Upper lobe of left lung (tissue), 6 donors: ENCODE measurements at regions not wholly inside any gene's neighbourhood (a gene's known extent, or its start where the extent isn't known, plus 50 kb on each side); places are given as distances from the start of the nearest gene placed in this dataset.

ENCODE experiments used
- ATAC-seq, 2 donors: fragments of 200-7000 bp; cut with Tn5 transposase; one replicate each; pipeline ENCODE4 v1.9.1; 2022; ENCODE audit warnings: mild to moderate bottlenecking in 2 of 2, moderate library complexity in 2 of 2; ENCODE audit not compliant: low FRiP score in 2 of 2
- DNase-seq, 2 donors: peaks; one replicate each; pipeline ENCODE4 v3.0.0-alpha.2; 2019 to 2020
- H3K27ac ChIP-seq, 4 donors: fragments of 200-600 bp; sonication (generic); one replicate each; pipeline ENCODE4 v1.5.1; 2016 to 2019
- H3K27me3 ChIP-seq, 4 donors: fragments of 200-600 bp; sonication (generic); one replicate each; pipeline ENCODE4 v1.5.1; 2017 to 2019
- H3K36me3 ChIP-seq, 4 donors: fragments of 200-600 bp; sonication (generic); one replicate each; pipeline ENCODE4 v1.5.1; 2016 to 2019
- H3K4me1 ChIP-seq, 4 donors: fragments of 200-600 bp; sonication (generic); one replicate each; pipeline ENCODE4 v1.5.1; 2018 to 2019
- H3K4me3 ChIP-seq, 4 donors: fragments of 200-600 bp; sonication (generic); one replicate each; pipeline ENCODE4 v1.5.1; 2017 to 2019; ENCODE audit warnings: mild to moderate bottlenecking in 2 of 4, moderate library complexity in 1 of 4
- H3K9me3 ChIP-seq, 4 donors: fragments of 200-600 bp; sonication (generic); one replicate each; pipeline ENCODE4 v1.5.1; 2018 to 2019
- EP300 ChIP-seq, 4 donors: sonication (generic); formaldehyde crosslinking; IDR thresholded peaks; one replicate each; pipeline ENCODE4 v1.5.1; 2017; ENCODE audit warnings: antibody characterized with exemption in 4 of 4, control low read depth in 2 of 4
- POLR2A ChIP-seq, 4 donors: fragments of 450-650 bp; IDR thresholded peaks; one replicate each; pipeline ENCODE4 v1.5.1; 2016 to 2017; ENCODE audit warnings: antibody characterized with exemption in 4 of 4, mild to moderate bottlenecking in 2 of 4
- POLR2AphosphoS5 ChIP-seq, 2 donors: sonication (generic); formaldehyde crosslinking; IDR thresholded peaks; one replicate each; pipeline ENCODE4 v1.5.1; 2017; ENCODE audit warnings: antibody characterized with exemption in 2 of 2
- WGBS, 2 donors: methylation state at CpG; one replicate each; pipeline ENCODE4 v1.1.5; 2017 to 2018; 5-methylcytosine and 5-hydroxymethylcytosine counted together
- TF ChIP-seq, protein P1 (sequence below), 6 experiments: fragments of 450-650 bp in 4 of 6; fragments of 200-600 bp in 2 of 6; sonication (generic) in 2 of 6; IDR thresholded peaks; one replicate each; pipeline ENCODE4 v1.5.1; 2016 to 2019; ENCODE audit warnings: antibody characterized with exemption in 6 of 6
- donor health status: DM: no; HTN: no; CAD: no; lungs with moderate emphysema.
- donor health status: DM: no; HTN: yes; CAD: no; lungs with severe emphysema.

DNA sequence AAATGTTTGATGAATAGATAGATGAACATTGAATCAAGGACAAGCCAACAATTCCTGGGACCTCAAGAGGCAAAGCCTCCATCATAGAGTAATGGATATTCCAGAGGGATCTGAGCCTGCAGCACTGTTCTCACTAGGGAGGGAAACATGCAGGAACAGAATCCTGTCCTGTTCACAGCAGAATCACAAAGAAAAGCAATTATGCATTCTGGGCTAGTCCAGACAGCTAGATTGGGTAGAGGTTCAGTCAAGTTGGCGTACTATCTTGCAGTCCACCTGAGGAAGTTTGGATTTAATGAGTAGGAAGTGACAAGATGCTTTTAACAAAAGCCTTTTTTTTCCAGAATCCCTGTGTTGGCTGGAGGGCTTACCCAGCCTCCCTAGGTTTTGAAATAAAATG lies 314.5 kb upstream of the SEMA6D start:
- H3K4me3 ChIP-seq, result no peak overlapping the region
- H3K9me3 ChIP-seq, result no peaks in the 10 kb centered on the region
- H3K27ac ChIP-seq, result no peak overlapping the region
- H3K27me3 ChIP-seq, result no peaks in the 10 kb centered on the region
- WGBS, 2 donors, result 96 to 100% methylated on average over 1 of the region's 1 CpG
- DNase-seq, result no peak
- H3K4me1 ChIP-seq, result no peaks in the 10 kb centered on the region
- ATAC-seq, result no peak
- TF ChIP-seq EP300 (IDR thresholded peaks at IDR 0.05), result no peak
- TF ChIP-seq POLR2AphosphoS5 (IDR thresholded peaks at IDR 0.05), result no peak
- no peaks in the 10 kb centered on the region for H3K36me3 ChIP-seq

GRCh38 chr15:47404877-47405276 lies 312.4 kb upstream of the SEMA6D start:
- Histone ChIP-seq H3K27ac (no peak overlapping the region), H3K36me3 (no peaks in the 10 kb centered on the region), H3K9me3 (no peaks in the 10 kb centered on the region), H3K4me1 (no peaks in the 10 kb centered on the region), H3K27me3 (no peaks in the 10 kb centered on the region), H3K4me3 (no peak overlapping the region)
- WGBS, 2 donors, result 66 to 77% methylated on average over 3 of the region's 3 CpGs
- ATAC-seq (no peak), DNase-seq (no peak)
- no peak for TF ChIP-seq POLR2AphosphoS5 (IDR thresholded peaks at IDR 0.05)
- TF ChIP-seq, protein P1, sequence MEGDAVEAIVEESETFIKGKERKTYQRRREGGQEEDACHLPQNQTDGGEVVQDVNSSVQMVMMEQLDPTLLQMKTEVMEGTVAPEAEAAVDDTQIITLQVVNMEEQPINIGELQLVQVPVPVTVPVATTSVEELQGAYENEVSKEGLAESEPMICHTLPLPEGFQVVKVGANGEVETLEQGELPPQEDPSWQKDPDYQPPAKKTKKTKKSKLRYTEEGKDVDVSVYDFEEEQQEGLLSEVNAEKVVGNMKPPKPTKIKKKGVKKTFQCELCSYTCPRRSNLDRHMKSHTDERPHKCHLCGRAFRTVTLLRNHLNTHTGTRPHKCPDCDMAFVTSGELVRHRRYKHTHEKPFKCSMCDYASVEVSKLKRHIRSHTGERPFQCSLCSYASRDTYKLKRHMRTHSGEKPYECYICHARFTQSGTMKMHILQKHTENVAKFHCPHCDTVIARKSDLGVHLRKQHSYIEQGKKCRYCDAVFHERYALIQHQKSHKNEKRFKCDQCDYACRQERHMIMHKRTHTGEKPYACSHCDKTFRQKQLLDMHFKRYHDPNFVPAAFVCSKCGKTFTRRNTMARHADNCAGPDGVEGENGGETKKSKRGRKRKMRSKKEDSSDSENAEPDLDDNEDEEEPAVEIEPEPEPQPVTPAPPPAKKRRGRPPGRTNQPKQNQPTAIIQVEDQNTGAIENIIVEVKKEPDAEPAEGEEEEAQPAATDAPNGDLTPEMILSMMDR (IDR thresholded peaks at IDR 0.05), result no peak
- no peak for TF ChIP-seq POLR2A (IDR thresholded peaks at IDR 0.05)
- TF ChIP-seq EP300 (IDR thresholded peaks at IDR 0.05), result no peak

GRCh38 chr15:47405365-47406162 lies 311.7 kb upstream of the SEMA6D start:
- ATAC-seq (no peak), DNase-seq (no peak)
- H3K27ac ChIP-seq, result no peak overlapping the region
- no peaks in the 10 kb centered on the region for H3K36me3 ChIP-seq
- no peak for TF ChIP-seq POLR2AphosphoS5 (IDR thresholded peaks at IDR 0.05)
- TF ChIP-seq, protein P1 (IDR thresholded peaks at IDR 0.05), result no peak
- no peak overlapping the region for H3K4me3 ChIP-seq
- no peaks in the 10 kb centered on the region for H3K4me1 ChIP-seq
- H3K9me3 ChIP-seq, result no peaks in the 10 kb centered on the region
- H3K27me3 ChIP-seq, result no peaks in the 10 kb centered on the region
- 61 to 68% methylated on average over 5 of the region's 5 CpGs for WGBS, 2 donors

DNA sequence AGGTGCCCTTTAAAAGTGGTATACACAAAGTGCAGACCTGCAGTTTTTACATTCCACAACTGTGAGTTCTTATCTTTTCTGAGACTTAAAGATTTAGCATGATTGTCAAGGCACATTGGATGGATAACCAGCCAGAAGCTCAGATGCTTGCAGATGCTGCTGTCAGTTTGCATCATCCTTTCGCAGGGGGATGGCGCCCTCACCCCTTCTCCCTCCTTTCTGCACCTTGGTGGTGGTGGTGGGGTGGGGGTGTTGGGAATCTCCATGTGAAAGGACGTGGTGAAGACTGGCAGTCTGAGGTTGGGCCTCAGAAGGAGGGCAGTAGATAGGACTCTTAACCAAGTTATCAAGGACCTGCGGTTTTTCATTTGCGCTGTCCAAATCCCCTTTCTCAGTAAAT lies 309.6 kb upstream of the SEMA6D start:
- no peak for ATAC-seq
- WGBS, 2 donors, result 89 to 92% methylated on average over 5 of the region's 5 CpGs
- no peaks in the 10 kb centered on the region for H3K36me3 ChIP-seq
- no peak overlapping the region for H3K27ac ChIP-seq
- no peak for DNase-seq
- H3K27me3 ChIP-seq, result no peaks in the 10 kb centered on the region
- TF ChIP-seq EP300 (IDR thresholded peaks at IDR 0.05), result no peak
- no peak for TF ChIP-seq POLR2A (IDR thresholded peaks at IDR 0.05)
- TF ChIP-seq, protein P1 (IDR thresholded peaks at IDR 0.05), result no peak
- TF ChIP-seq POLR2AphosphoS5 (IDR thresholded peaks at IDR 0.05), result no peak
- no peaks in the 10 kb centered on the region for H3K9me3 ChIP-seq
- H3K4me3 ChIP-seq, result no peak overlapping the region
- H3K4me1 ChIP-seq, result no peaks in the 10 kb centered on the region

- H3K4me3 ChIP-seq, result no peak overlapping the region
- ATAC-seq (no peak), DNase-seq (no peak)
- WGBS, 2 donors, result 57 to 63% methylated on average over 1 of the region's 1 CpG
- no peaks in the 10 kb centered on the region for H3K9me3 ChIP-seq
- H3K27ac ChIP-seq, result no peak overlapping the region
- no peaks in the 10 kb centered on the region for H3K36me3 ChIP-seq
- no peaks in the 10 kb centered on the region for H3K27me3 ChIP-seq
- TF ChIP-seq POLR2AphosphoS5 (IDR thresholded peaks at IDR 0.05) (no peak), EP300 (IDR thresholded peaks at IDR 0.05) (peak in 1 of 4 donors; percentile 20)
- no peaks in the 10 kb centered on the region for H3K4me1 ChIP-seq
Observed at GRCh38 chr15:47409038-47409437, 308.3 kb upstream of the SEMA6D start.

- DNase-seq (no peak), ATAC-seq (no peak)
- TF ChIP-seq POLR2A (IDR thresholded peaks at IDR 0.05) (no peak), POLR2AphosphoS5 (IDR thresholded peaks at IDR 0.05) (no peak), EP300 (IDR thresholded peaks at IDR 0.05) (no peak)
- TF ChIP-seq, protein P1 (IDR thresholded peaks at IDR 0.05), result no peak
- Histone ChIP-seq H3K9me3 (no peaks in the 10 kb centered on the region), H3K27ac (no peak overlapping the region), H3K4me1 (no peaks in the 10 kb centered on the region), H3K27me3 (no peaks in the 10 kb centered on the region), H3K4me3 (no peak overlapping the region), H3K36me3 (no peaks in the 10 kb centered on the region)
- 83 to 86% methylated on average over 2 of the region's 2 CpGs for whole genome bisulfite sequencing, 2 donors
Observed at GRCh38 chr15:47409600-47409999, 307.7 kb upstream of the SEMA6D start.
